DND-41 (cell line): ENCODE measurements at regions not wholly inside any gene's neighbourhood (a gene's known extent, or its start where the extent isn't known, plus 50 kb on each side); places are given as distances from the start of the nearest gene placed in this dataset.

ENCODE experiments used
- ATAC-seq: fragments of 200-7000 bp; cut with Tn5 transposase; 3 replicates; pipeline ENCODE4 v1.9.1; 2021; ENCODE audit warnings: low read depth; ENCODE audit not compliant: insufficient read depth
- DNase-seq: peaks from one replicate; pipeline ENCODE4 v3.0.0-alpha.2; 2020
- H2AFZ ChIP-seq: 2 replicates; pipeline ENCODE4 v1.6.0; 2012; ENCODE audit warnings: low read depth, low read length
- H3K27ac ChIP-seq: 2 replicates; pipeline ENCODE4 v1.5.1; 2012; ENCODE audit warnings: low read length, inconsistent platforms
- H3K27me3 ChIP-seq: fragments of 200-600 bp; sonication (generic); 2 replicates; pipeline ENCODE4 v1.6.0; 2012; ENCODE audit warnings: low read length, mild to moderate bottlenecking, inconsistent platforms; ENCODE audit not compliant: insufficient read depth, poor library complexity
- H3K36me3 ChIP-seq: 2 replicates; pipeline ENCODE4 v1.5.1; 2012; ENCODE audit warnings: low read length, inconsistent platforms; ENCODE audit not compliant: insufficient read depth
- H3K4me1 ChIP-seq: 2 replicates; pipeline ENCODE4 v1.5.1; 2012; ENCODE audit warnings: mild to moderate bottlenecking, low read length; ENCODE audit not compliant: insufficient read depth
- H3K4me2 ChIP-seq: 2 replicates; pipeline ENCODE4 v1.6.0; 2012; ENCODE audit warnings: mild to moderate bottlenecking, moderate library complexity, low read length, inconsistent platforms; ENCODE audit not compliant: insufficient read depth
- H3K4me3 ChIP-seq, 2 experiments: fragments of 200-600 bp in 1 of 2; shearing (Covaris generic) in 1 of 2; 2 replicates each; pipeline ENCODE4 v1.5.1; 2012 to 2016; ENCODE audit warnings: inconsistent platforms in 2 of 2, low read length in 2 of 2, mild to moderate bottlenecking in 2 of 2, low read depth in 1 of 2, moderate library complexity in 1 of 2
- H3K79me2 ChIP-seq: 2 replicates; pipeline ENCODE4 v1.6.0; 2012; ENCODE audit warnings: low read length, inconsistent platforms; ENCODE audit not compliant: insufficient read depth
- H3K9ac ChIP-seq: 2 replicates; pipeline ENCODE4 v1.6.0; 2012; ENCODE audit warnings: low read depth, mild to moderate bottlenecking, inconsistent platforms, low read length, moderate library complexity
- H3K9me3 ChIP-seq: 2 replicates; pipeline ENCODE4 v1.5.1; 2012; ENCODE audit warnings: low read length, moderate library complexity, mild to moderate bottlenecking, inconsistent platforms; ENCODE audit not compliant: insufficient read depth, severe bottlenecking
- H4K20me1 ChIP-seq: 2 replicates; pipeline ENCODE4 v1.6.0; 2012; ENCODE audit warnings: low read length; ENCODE audit not compliant: insufficient read depth
- CTCF ChIP-seq: IDR thresholded peaks from 2 replicates; pipeline ENCODE4 v1.5.1; 2012; ENCODE audit warnings: borderline replicate concordance, low read length, moderate library complexity, mild to moderate bottlenecking; ENCODE audit not compliant: poor library complexity, severe bottlenecking; ENCODE audit errors: extremely low read depth
- EZH2 ChIP-seq: IDR thresholded peaks from 3 replicates; pipeline ENCODE4 v1.6.1; 2012; ENCODE audit warnings: borderline replicate concordance, low read depth, mild to moderate bottlenecking, moderate library complexity, low read length, inconsistent platforms; ENCODE audit not compliant: severe bottlenecking

GRCh38 chr5:152151940-152152339 is 227.3 kb upstream of the GLRA1 start:
- Histone ChIP-seq H3K27me3 (no peaks in the 10 kb centered on the region), H3K27ac (no peak overlapping the region), H3K4me3 (no peak overlapping the region), H2AFZ (no peak overlapping the region), H3K9ac (no peak overlapping the region), H4K20me1 (no peaks in the 10 kb centered on the region), H3K4me1 (no peaks in the 10 kb centered on the region), H3K36me3 (no peaks in the 10 kb centered on the region), H3K4me2 (no peak overlapping the region), H3K79me2 (no peaks in the 10 kb centered on the region), H3K9me3 (no peaks in the 10 kb centered on the region)
- TF ChIP-seq EZH2, result no peak
- no peak for TF ChIP-seq CTCF
- ATAC-seq (no peak), DNase-seq (no peak)

- ATAC-seq (no peak), DNase-seq (no peak)
- Histone ChIP-seq H2AFZ (no peak overlapping the region), H3K27ac (no peak overlapping the region), H3K4me1 (no peaks in the 10 kb centered on the region), H4K20me1 (no peaks in the 10 kb centered on the region), H3K4me2 (no peak overlapping the region), H3K27me3 (no peaks in the 10 kb centered on the region), H3K36me3 (no peaks in the 10 kb centered on the region), H3K79me2 (no peaks in the 10 kb centered on the region), H3K9me3 (no peaks in the 10 kb centered on the region), H3K4me3 (no peak overlapping the region), H3K9ac (no peak overlapping the region)
- no peak for TF ChIP-seq CTCF
- no peak for TF ChIP-seq EZH2
Observed at GRCh38 chr5:152151113-152151512, 226.5 kb upstream of the GLRA1 start.

GRCh38 chr5:152147286-152147685 is 222.6 kb upstream of the GLRA1 start:
- no peak for TF ChIP-seq EZH2
- no peak for TF ChIP-seq CTCF
- H3K4me2 ChIP-seq, result no peak overlapping the region
- no peak overlapping the region for H3K9ac ChIP-seq
- H2AFZ ChIP-seq, result no peak overlapping the region
- no peaks in the 10 kb centered on the region for H3K79me2 ChIP-seq
- ATAC-seq, result no peak
- H4K20me1 ChIP-seq, result no peaks in the 10 kb centered on the region
- H3K27ac ChIP-seq, result no peak overlapping the region
- peaks cover 7% of the 10 kb centered on the region for H3K27me3 ChIP-seq
- H3K4me3 ChIP-seq, result no peak overlapping the region
- DNase-seq, result no peak
- H3K36me3 ChIP-seq, result no peaks in the 10 kb centered on the region
- H3K9me3 ChIP-seq, result no peaks in the 10 kb centered on the region
- H3K4me1 ChIP-seq, result no peaks in the 10 kb centered on the region

GRCh38 chr5:152146566-152146965 is 221.9 kb upstream of the GLRA1 start:
- Histone ChIP-seq H3K4me1 (no peaks in the 10 kb centered on the region), H3K9ac (no peak overlapping the region), H3K4me3 (no peak overlapping the region), H3K4me2 (no peak overlapping the region), H3K36me3 (no peaks in the 10 kb centered on the region), H3K27me3 (peaks cover 7% of the 10 kb centered on the region), H3K79me2 (no peaks in the 10 kb centered on the region), H3K9me3 (no peaks in the 10 kb centered on the region), H3K27ac (no peak overlapping the region), H4K20me1 (no peaks in the 10 kb centered on the region), H2AFZ (no peak overlapping the region)
- no peak for DNase-seq
- no peak for ATAC-seq
- no peak for TF ChIP-seq EZH2
